CD4-positive, alpha-beta T cell treated with Interleukin-15 for 1 hour (primary cell): ENCODE measurements at regions not wholly inside any gene's neighbourhood (a gene's known extent, or its start where the extent isn't known, plus 50 kb on each side); places are given as distances from the start of the nearest gene placed in this dataset.
"Not testable (repeated sequence)": the region's sequence is repeated elsewhere in the genome, so short reads cannot be mapped to it uniquely, and the experiment has no call there.

Experiments
- DNase-seq: peaks from one replicate; pipeline ENCODE4 v3.0.0-alpha.2; 2020

DNA sequence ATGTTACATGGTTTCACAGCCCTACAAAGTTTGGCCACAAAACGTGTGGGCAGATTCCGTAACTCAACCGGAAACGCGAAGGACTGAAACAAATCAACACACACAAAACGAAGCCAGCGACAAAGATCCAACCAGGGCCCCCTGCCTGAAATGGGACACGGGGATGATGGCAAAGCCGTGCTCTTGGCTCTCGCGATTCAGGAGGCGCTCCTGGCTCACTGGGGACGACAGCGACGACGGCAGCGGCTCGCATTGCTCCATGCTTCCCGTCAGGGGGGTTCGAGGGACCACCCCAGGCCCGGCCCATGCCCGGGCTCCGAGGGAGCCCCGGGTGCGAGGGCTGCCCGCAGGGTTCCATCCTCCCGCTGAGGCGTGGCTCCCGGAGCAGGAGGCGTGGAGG is 4786.8 kb upstream of the OR11H1 start:
- no peak for DNase-seq

DNA sequence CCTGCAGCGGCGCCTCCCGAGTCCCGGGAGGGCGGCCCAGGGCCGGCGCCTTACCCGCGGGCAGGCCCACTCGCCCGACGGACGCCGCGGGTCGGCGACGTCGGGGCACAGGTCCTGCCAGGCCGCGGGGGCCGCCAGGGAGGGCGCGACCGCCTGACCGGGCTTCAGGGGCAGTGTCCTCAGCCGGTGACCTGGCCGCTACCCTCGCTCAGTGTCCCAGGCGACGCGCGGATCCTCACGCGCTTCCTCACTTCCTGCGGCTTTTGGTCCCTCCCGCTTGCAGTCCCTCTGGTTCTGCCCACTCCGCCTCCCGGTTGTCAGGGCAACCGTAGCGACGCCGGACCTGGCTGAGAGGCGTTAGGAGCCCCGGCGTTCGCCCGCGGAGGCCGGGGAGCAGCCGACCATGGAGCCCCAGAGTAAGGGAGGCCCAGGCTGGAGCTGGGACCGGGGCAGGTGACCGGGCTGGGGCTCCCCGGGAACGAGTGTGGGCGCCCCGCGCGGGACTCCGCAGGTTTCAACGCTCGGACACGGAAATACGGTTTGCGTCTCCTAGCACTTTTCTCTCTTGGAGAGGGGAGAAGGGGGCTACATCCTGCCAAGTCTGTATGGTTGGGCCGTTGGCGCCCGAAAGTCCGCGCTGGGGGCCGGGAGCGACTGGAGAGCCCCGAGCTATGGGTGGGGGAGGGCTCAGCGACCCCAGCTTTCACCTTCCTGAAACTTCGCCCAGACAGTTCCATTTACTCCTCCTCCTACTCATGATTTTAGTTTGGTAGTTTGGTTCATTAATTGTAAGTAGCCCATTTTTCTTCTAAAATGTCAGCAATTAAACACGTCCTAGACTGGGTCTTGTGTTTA is 4786.0 kb upstream of the OR11H1 start:
- peak; percentile 19 for DNase-seq

DNA sequence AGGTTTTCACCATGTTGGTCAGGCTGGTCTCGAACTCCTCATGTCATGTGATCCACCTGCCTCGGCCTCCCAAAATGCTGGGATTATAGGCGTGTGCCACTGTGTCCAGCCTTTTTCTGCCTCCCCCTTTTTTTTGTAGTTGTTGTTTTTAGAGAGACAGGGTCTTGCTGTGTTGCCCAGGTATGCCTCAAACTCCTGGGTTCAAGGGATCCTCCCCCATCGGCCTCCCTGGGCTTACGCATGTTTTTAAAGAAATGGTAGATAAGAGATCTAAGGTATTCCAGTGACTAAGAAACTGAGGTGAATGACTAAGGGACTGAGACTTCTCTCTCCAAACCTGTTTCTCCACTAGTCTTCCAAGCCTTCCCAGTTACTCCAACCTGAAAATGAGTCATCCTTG is 4781.6 kb upstream of the OR11H1 start:
- not testable (repeated sequence) for DNase-seq

DNA sequence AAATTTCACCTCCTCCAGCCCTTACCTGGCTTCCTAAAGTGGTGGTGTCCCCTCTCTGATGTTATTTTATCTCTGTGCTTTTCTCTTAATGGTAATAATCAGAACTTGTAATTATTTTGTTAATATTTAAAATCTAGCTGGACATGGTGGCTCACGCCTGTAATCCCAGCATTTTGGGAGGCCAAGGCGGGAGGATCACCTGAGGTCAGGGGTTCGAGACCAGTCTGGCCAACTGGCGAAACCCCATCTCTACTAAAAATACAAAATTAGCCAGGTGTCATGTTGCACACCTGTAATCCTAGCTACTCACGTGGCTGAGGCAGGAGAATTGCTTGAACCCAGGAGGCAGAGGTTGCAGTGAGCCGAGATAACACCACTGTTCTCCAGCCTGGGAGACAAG is 4780.8 kb upstream of the OR11H1 start:
- DNase-seq = not testable (repeated sequence)

DNA sequence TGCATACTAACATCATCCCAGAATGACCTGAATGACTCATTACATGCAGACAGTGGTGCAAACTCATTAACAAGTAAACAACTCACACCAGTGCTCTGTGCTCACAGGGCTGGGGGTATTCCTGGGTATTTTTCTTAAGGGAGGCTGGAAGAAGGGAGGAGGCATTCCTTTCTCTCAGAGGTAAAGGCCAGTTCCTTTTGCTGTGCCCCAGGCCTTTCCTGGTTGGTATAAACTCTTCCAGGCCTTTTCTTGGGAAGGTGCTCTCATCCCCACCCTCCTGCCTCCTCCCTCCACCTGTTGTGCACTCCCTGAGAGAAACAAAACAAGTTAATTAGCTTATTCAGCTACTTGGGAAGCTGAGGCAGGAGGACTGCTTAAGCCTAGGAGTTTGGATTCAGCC is 4779.2 kb upstream of the OR11H1 start:
- DNase-seq = not testable (repeated sequence)

DNA sequence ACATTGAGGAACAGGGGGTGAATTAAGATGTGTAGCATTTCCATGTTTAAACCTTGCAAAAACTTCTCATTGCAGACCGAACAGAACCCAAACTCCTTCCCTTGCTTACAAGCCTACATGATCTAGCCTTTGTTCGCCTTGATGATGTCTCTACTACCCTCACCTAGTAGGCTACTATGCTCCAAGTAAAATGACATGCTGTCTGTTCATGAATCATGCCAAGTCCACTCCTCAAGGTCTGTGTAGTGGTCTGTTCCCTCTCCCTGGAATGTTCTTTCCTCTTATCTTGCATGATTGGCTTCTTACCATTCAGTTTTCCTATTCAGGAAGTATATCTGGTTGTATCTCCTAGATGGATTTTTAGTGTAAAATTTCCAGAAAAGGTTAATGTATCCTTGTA is 4778.6 kb upstream of the OR11H1 start:
- DNase-seq = not testable (repeated sequence)

DNA sequence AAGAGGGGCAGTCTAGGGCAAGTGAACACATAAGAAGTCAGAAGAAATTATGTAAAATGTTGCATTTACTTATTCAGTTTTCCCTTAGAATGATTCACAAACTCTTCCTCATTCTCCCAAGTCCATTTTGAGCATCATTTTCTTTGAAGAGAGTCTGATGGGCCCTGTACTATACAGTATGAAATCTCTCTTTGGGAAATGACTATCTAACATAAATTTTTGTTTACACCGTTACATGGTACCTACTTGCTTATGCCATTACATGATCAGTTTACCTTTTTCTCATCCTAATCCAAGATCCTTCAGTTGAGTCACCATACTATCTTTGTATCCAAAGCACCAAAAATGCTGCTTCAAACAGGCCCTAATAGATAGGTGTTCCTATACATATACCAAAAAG is 4774.4 kb upstream of the OR11H1 start:
- not testable (repeated sequence) for DNase-seq

- DNase-seq = not testable (repeated sequence)
Measured at GRCh38 chr22:10755350-10755749, 4772.6 kb upstream of the OR11H1 start.

- not testable (repeated sequence) for DNase-seq
Measured at GRCh38 chr22:10760418-10760817, 4767.6 kb upstream of the OR11H1 start.

- DNase-seq = not testable (repeated sequence)
Measured at GRCh38 chr22:10766320-10766719, 4761.7 kb upstream of the OR11H1 start.

DNA sequence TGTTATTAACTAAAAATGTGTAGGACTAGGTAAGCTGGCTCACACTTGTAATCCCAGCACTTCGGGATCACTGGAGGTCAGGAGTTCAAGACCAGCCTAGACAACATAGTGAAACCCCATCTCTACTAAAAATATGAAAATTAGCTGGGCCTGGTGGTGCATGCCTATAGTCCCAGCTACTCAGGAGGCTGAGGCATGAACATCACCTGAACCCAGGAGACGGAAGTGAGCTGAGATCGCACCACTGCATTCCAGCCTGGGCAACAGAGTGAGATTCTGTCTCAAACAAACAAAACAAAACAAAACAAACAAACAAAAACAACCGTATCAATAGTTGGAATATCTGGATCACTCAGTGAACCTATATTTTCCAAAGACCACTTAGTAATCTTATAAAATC is 4759.1 kb upstream of the OR11H1 start:
- DNase-seq = not testable (repeated sequence)

DNA sequence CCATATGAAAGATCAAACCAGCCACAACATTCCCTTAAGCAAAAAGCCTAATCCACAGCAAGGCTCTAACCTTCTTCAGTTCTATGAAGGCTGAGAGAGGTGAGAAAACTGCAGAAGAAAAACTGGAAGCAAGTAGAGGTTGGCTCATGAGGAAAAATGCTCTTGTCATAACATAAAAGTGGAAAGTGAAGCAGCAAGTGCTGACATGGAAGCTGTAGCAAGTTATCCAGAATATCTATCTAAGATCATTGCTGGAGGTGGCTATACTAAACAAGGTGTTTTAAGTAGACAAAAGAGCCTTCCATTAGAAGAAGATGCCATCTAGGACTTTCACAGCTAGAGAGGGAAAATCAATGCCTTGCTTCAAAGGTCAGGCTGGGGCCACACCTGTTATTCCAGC is 4756.2 kb upstream of the OR11H1 start:
- not testable (repeated sequence) for DNase-seq

DNA sequence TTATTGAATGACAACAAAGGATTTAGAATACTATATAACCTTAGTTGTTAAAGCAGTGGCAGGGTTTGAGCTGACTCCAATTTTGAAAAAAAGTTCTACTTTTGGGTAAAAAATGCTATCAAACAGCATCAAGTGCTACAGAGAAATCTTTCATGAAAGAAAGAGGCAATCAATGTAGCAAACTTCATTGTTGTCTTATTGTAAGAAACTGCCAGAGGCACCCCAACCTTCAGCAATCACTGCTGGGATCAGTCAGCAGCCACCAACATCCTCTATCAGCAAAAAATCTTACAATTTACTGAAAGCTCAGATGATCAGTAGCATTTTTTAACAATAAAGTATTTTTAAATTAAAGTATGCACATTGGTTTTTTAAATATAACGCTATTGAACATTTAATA is 4754.7 kb upstream of the OR11H1 start:
- DNase-seq = not testable (repeated sequence)

DNA sequence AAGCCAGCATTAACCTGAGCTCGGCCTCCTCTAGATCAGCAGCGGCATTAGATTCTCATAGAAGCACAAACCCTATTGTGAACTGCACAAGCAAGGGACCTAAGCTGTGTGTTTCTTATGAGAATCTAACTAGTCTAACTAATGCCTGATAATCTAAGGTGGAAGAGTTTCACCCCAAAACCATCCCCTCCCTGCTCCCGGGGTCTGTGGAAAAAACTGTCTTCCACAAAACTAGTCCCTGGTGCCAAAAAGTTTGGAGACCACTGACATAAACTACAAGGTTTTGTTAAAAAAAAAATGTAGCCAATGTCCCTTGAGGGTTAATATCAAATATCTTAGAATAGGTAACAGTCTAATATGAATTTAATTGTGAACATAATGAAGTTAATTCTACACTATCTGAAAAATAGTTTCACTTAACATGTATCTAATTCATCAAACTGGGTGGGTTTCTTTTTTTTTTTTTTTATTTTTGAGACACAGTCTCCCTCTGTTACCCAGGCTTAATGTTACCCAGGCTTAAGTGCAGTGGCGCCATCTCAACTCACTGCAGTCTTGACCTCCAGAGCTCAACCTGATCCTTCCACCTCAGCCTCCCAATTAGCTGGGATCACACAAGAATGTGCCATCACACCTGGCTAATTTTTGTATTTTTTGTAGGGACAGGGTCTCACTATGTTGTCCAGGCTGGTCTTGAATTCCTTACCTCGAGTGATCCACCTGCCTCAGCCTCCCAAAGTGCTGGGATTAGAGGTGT is 4752.2 kb upstream of the OR11H1 start:
- DNase-seq = not testable (repeated sequence)

DNA sequence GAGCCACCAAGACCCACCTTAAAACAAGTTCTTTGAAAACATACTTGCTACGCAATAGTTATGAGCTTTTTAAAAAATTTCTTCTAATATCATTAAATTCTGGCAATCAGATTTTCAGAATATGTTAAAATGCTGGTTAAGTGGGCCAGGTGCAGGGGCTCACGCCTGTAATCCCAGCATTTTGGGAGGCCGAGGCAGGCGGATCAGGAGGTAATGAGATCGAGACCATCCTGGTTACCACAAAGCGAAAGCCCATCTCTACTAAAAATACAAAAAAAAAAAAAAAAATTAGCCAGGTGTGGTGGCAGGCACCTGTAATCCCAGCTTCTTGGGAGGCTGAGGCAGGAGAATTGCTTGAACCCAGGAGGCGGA is 4751.6 kb upstream of the OR11H1 start:
- not testable (repeated sequence) for DNase-seq

DNA sequence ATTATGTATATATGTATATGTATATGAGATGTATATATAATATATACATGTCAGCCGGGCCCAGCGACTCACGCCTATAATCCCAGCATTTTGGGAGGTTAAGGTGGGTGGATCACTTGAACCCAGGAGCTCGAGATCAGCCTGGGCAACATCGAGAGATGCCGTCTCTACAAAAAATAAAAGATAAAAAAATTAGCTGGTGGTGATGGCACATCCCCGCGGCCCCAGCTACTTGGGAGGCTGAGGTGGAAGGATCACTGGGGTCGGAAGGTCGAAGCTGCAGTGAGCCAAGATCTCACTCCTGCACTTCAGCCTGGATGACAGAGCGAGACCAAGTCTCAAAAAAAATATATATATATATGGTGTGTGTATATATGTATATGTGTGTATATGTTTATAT is 4750.3 kb upstream of the OR11H1 start:
- DNase-seq = not testable (repeated sequence)

DNA sequence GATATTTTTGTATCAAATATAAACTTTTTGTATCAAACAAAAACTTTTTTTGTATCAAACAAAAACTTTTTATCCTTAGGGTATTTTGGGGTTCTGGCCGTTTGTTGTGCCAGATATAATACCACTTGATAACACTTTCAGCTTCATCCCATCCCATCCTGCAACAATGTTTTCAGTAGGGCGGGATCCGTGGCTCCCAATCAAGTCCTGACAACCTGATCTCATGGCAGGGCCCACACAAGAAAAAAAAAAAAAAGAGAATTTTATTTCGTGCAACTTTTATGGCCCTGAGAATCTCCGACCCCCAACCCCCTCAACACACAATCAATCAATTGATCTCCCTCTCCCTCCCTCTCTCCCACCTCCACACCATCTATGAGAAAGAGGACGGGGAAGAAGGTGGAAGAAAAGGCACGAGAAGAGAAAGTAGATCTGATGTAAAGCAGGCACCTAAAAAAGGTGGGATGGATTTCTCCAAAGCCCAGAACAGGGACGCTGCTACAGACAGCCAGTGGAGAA is 4749.6 kb upstream of the OR11H1 start:
- DNase-seq = no peak

GRCh38 chr22:10779200-10779599 is 4748.8 kb upstream of the OR11H1 start:
- DNase-seq = not testable (repeated sequence)

DNA sequence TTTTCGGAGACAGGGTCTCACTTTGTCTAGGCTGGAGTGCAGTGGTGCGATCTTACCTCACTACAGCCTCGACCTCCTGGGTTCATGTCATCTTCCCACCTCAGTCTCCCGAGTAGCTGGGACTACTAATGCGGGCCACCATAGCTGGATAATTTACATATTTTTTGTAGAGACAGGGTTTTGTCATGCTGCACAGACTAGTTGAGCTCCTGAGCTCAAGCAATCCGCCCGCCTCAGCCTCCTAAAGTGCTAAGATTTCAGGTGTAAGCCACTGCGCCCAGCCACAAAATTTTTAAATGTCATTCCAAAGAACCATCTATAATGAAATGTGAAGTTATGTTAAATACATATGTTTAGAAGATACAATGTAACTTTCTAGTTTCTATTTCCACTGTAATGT is 4747.7 kb upstream of the OR11H1 start:
- DNase-seq = no peak

DNA sequence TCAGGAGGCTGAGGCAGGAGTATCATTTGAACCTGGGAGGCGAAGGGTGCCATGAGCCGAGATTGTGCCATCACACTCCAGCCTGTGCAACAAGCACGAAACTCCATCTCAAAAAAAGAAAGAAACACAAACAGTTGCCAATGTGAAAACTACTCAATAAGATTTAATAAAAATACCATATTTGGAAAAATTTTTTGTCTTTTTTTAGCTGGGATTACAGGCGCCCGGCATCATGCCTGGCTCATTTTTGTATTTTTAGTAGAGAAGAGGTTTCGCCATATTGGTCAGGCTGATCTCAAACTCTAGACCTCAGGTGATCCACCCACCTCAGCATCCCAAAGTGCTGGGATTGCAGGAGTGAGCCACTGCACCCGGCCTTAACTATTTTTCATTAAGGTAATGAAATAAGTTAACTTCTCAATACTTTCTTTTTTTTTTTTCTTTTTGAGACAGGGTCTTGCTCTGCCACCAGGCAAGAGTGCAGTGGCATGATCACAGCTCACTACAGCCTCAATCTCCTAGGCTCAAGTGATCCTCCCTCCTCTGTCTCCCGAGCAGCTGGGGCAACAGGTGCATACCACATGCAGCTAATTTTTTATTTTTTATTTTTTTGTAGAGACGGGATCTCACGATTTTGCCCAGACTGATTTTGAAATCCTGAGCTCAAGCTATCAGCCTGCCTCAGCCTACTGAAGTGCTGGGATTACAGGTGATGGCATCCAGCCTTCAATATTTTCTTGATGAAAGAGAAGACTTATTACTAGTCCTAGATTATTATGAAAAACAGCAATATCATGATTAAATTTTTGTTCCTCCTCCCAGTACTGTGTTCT is 4746.2 kb upstream of the OR11H1 start:
- no peak for DNase-seq
